ENCODE measurements at regions not wholly inside any gene's neighbourhood (a gene's known extent, or its start where the extent isn't known, plus 50 kb on each side); places are given as distances from the start of the nearest gene placed in this dataset.

DNA sequence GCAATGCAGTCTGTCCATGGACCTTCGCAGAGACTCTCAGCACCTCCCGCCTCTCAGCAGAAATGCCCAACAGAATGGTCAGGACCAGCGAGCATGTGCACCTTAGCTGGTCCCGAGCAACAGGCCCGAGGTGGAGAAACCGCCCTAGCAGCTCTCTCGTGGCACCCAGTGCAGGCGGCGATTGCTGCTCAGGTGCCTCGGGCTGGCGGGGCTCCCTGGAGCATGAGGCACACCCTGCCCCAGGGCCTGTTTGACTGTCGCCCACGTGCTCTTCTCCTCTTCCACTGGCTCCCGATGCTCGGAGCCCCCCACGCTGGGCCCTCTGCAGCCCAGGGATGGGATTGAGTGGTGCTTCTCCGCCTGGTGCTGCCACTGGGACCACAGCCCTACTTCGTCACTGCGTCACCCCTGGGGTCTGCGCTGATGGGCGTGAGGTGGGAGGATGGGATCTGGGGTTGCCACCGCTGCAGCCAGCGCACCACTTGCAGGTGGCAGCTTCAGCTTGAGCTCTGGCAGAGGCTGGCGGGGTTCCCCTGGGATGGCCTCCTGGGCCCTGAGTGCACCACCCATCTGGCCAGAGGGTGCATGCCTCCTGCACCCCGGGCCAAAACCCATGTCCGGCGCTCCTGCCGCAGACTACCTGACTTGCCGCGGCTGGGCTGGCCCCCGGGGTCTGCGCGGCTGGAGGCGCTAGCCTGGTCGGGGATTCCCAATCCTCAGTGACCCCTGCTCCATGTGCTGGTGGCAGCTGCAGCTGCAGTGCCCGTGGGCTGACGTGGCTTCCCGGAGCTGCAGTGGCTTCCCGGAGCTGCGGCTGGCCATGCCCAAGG is 244.2 kb downstream of the FOXD4L6 start:
- TF ChIP-seq, protein P1, sequence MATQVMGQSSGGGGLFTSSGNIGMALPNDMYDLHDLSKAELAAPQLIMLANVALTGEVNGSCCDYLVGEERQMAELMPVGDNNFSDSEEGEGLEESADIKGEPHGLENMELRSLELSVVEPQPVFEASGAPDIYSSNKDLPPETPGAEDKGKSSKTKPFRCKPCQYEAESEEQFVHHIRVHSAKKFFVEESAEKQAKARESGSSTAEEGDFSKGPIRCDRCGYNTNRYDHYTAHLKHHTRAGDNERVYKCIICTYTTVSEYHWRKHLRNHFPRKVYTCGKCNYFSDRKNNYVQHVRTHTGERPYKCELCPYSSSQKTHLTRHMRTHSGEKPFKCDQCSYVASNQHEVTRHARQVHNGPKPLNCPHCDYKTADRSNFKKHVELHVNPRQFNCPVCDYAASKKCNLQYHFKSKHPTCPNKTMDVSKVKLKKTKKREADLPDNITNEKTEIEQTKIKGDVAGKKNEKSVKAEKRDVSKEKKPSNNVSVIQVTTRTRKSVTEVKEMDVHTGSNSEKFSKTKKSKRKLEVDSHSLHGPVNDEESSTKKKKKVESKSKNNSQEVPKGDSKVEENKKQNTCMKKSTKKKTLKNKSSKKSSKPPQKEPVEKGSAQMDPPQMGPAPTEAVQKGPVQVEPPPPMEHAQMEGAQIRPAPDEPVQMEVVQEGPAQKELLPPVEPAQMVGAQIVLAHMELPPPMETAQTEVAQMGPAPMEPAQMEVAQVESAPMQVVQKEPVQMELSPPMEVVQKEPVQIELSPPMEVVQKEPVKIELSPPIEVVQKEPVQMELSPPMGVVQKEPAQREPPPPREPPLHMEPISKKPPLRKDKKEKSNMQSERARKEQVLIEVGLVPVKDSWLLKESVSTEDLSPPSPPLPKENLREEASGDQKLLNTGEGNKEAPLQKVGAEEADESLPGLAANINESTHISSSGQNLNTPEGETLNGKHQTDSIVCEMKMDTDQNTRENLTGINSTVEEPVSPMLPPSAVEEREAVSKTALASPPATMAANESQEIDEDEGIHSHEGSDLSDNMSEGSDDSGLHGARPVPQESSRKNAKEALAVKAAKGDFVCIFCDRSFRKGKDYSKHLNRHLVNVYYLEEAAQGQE (IDR thresholded peaks at IDR 0.05; ENCODE audit: insufficient read depth in 1 of 2, low read depth in 2 of 2, low read length in 2 of 2) = no peak
- TF ChIP-seq TAF1 (IDR thresholded peaks at IDR 0.05; ENCODE audit: borderline replicate concordance, insufficient read depth, low read length) = no peak
- no peak for TF ChIP-seq SIN3A (IDR thresholded peaks at IDR 0.05; ENCODE audit: borderline replicate concordance, insufficient read depth, low read length)
- no peak for TF ChIP-seq FOXP2 (optimal IDR thresholded peaks at IDR 0.05; ENCODE audit: borderline replicate concordance, extremely low read depth, extremely low read length, insufficient read depth)
- TF ChIP-seq POLR2AphosphoS5 (IDR thresholded peaks at IDR 0.05; ENCODE audit: low read depth, low read length) = no peak
